PFSK-1 (cell line): ENCODE measurements at regions not wholly inside any gene's neighbourhood (a gene's known extent, or its start where the extent isn't known, plus 50 kb on each side); places are given as distances from the start of the nearest gene placed in this dataset.

Experiments
- FOXP2 ChIP-seq: optimal IDR thresholded peaks from 2 replicates; pipeline ENCODE3; 2011; ENCODE audit warnings: borderline replicate concordance, control low read depth, inconsistent platforms; ENCODE audit not compliant: insufficient read depth; ENCODE audit errors: extremely low read length, extremely low read depth
- POLR2AphosphoS5 ChIP-seq: IDR thresholded peaks from 2 replicates; pipeline ENCODE4 v1.6.1; 2012; ENCODE audit warnings: low read depth, mild to moderate bottlenecking, control low read depth, low read length, moderate library complexity
- REST ChIP-seq, 2 experiments: IDR thresholded peaks; 2 replicates each; pipeline versions ENCODE4 v1.6.1 to v1.8.0; 2011 to 2012; ENCODE audit warnings: low read depth in 2 of 2, low read length in 2 of 2, control low read depth in 1 of 2, inconsistent platforms in 1 of 2, mild to moderate bottlenecking in 1 of 2, moderate library complexity in 1 of 2; ENCODE audit not compliant: insufficient read depth in 1 of 2
- SIN3A ChIP-seq: IDR thresholded peaks from 2 replicates; pipeline ENCODE4 v1.6.1; 2012; ENCODE audit warnings: mild to moderate bottlenecking, low read length, moderate library complexity, borderline replicate concordance; ENCODE audit not compliant: insufficient read depth
- TAF1 ChIP-seq: IDR thresholded peaks from 2 replicates; pipeline ENCODE4 v1.6.1; 2012; ENCODE audit warnings: low read length, control low read depth, borderline replicate concordance; ENCODE audit not compliant: insufficient read depth

DNA sequence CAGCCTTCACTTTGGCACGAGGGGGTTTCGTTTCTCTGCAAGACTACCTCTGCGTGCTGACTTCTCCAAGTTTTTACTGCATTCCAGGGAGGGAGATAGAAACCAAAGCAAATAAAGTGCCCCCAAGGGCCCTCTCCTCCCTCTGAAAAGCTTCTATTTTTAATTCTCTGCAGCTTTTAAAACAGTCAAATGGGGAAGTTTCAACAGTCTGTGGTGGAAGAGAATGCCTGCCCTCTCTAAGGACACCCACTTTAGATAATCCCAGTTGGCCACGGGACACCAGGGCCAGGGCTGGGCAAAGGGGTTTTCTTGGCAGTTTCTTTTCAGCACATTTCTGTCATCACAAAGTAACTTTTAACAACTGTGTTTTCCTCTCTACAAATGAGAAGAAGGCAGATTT, 386.7 kb upstream of the NPVF start:
- no peak for TF ChIP-seq POLR2AphosphoS5
- TF ChIP-seq SIN3A: no peak
- TF ChIP-seq FOXP2: no peak
- TF ChIP-seq REST (IDR thresholded peaks at IDR 0.05; ENCODE audit: insufficient read depth in 1 of 2, low read depth in 2 of 2, low read length in 2 of 2): no peak
- no peak for TF ChIP-seq TAF1

DNA sequence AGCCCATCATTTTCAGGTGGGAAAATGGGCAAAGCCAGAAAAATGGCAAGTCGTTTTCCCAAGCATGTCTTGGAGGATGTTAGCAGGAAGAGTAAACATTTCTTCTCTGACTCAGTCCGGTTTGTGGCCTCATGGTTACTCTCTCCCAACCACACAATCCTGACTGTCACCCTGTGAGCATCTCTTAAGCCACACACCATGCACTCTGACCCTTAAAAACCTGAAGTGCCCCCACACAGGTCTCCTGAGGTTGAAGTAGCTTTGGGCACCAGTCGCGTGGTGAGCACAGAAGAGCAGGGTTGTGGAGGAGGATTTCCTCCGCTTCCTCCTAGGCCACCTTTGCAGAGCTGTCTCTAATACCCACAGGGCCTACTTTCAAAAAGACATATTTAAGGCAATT, 387.3 kb upstream of the NPVF start:
- TF ChIP-seq FOXP2 (no peak), TAF1 (no peak), POLR2AphosphoS5 (no peak), SIN3A (no peak), REST (IDR thresholded peaks at IDR 0.05; ENCODE audit: insufficient read depth in 1 of 2, low read depth in 2 of 2, low read length in 2 of 2) (no peak)

- TF ChIP-seq REST (IDR thresholded peaks at IDR 0.05; ENCODE audit: insufficient read depth in 1 of 2, low read depth in 2 of 2, low read length in 2 of 2) (no peak), FOXP2 (no peak), TAF1 (no peak), POLR2AphosphoS5 (no peak), SIN3A (no peak)
Measured at GRCh38 chr7:25617214-25617613, 388.9 kb upstream of the NPVF start.

- TF ChIP-seq FOXP2 (no peak), POLR2AphosphoS5 (no peak)
Measured at GRCh38 chr7:25617673-25618072, 389.4 kb upstream of the NPVF start.

- no peak for TF ChIP-seq SIN3A
- no peak for TF ChIP-seq TAF1
- TF ChIP-seq POLR2AphosphoS5: no peak
- no peak for TF ChIP-seq FOXP2
- no peak for TF ChIP-seq REST (IDR thresholded peaks at IDR 0.05; ENCODE audit: insufficient read depth in 1 of 2, low read depth in 2 of 2, low read length in 2 of 2)
Measured at GRCh38 chr7:25619381-25619780, 391.1 kb upstream of the NPVF start.
